ENCODE measurements at regions not wholly inside any gene's neighbourhood (a gene's known extent, or its start where the extent isn't known, plus 50 kb on each side); places are given as distances from the start of the nearest gene placed in this dataset.

GRCh38 chr6:155630085-155630484 is 174.4 kb upstream of the NOX3 start:
- TF ChIP-seq CTCF (optimal IDR thresholded peaks at IDR 0.05 in 1 of 3, IDR thresholded peaks at IDR 0.05 in 1 of 3, conservative IDR thresholded peaks at IDR 0.05 in 1 of 3; ENCODE audit: extremely low read depth in 1 of 3, insufficient read depth in 2 of 3, low read length in 3 of 3) = no peak
- TF ChIP-seq EZH2 (IDR thresholded peaks at IDR 0.05; ENCODE audit: low read length) = no peak

All from keratinocyte (primary cell).